HG03139 (cell line): ENCODE measurements at regions not wholly inside any gene's neighbourhood (a gene's known extent, or its start where the extent isn't known, plus 50 kb on each side); places are given as distances from the start of the nearest gene placed in this dataset.

ENCODE experiments used
- ATAC-seq: cut with Tn5 transposase; IDR thresholded peaks from one replicate; pipeline ENCODE4 v1.9.1; 2021; ENCODE audit not compliant: unreplicated experiment

GRCh38 chr6:153668758-153669157 is 370.3 kb upstream of the OPRM1 start:
- ATAC-seq: no peak

DNA sequence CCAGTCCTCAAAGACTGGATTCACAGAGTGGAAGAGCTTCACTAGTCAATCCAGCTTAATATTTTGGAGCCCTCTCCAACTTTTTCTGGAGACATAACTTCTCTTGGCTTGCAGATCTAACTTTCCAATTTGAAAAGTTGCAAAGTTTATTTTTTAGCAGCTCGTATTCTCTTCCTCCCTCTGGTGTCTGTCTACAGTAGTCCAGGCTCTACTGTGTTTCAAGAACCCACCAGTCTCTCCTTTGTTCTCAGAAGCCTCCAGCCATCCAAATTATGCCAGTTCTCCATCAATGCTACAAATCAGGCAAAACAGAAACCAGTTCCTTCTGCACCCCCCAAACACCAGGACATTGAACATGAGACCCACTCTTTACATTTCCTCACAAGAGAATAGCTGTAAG is 376.1 kb upstream of the OPRM1 start:
- no peak for ATAC-seq

GRCh38 chr6:153645326-153645725 is 393.7 kb upstream of the OPRM1 start:
- no peak for ATAC-seq

- no peak for ATAC-seq
Observed at GRCh38 chr6:153644000-153644399, 395.0 kb upstream of the OPRM1 start.

GRCh38 chr6:153634416-153634815 is 404.6 kb upstream of the OPRM1 start:
- no peak for ATAC-seq

DNA sequence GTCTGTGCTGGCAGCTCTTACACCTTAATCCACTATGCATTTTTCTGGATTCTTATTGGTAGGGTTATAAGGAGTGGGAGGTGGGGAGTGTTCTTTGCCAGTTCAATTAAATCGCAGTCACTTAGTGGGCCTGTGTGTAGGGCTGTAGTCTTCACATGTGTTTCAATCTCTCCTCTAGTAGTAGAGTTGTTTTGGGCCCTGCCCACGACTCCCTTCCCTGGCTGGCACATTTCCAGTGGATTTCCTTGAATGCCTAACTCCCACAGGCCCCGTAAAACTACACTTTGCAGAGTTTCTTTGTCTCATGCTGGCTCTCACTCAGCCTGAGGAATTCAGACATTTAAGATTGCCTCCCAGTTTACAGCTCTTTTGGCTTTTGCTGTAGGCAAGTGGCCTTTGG is 414.0 kb upstream of the OPRM1 start:
- ATAC-seq: no peak

DNA sequence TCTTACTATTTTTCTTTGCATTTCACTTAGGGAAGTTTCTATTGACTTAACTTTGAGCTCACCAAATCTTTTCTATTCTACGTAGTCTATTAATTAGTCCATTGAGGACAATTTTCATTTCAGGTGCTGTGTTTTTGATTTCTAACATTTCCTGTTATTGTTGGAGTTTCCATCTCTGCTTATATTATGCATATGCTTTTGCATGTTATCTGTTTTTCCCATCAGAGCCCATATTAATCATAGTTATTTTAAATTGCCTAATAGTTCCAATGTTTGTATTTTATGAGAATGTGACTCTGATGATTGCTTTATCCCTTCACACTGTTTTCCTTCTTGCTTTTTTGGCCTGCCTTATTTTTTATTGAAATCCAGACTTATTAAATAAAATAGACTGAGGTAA is 414.5 kb upstream of the OPRM1 start:
- no peak for ATAC-seq

GRCh38 chr6:153623496-153623895 is 415.5 kb upstream of the OPRM1 start:
- ATAC-seq: no peak

GRCh38 chr6:153621491-153621890 is 417.5 kb upstream of the OPRM1 start:
- ATAC-seq: no peak

DNA sequence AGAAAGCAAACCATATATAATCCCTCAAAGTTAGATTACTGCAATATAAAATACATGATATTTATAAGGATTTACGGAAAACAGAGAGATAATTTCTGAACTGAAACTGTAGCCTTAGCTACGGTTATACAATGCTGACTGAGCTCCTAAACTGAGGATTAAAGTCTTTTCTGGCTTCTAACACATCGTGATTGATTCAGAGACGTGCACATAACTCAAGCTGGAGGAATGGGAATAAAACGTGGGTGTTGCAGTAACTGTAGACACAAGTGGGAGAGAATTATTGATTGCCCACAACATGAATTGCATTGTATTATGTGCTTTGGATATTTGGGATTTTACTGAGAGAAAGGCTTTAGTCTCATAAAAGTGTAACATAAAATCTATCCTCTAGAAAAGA is 418.0 kb upstream of the OPRM1 start:
- no peak for ATAC-seq

DNA sequence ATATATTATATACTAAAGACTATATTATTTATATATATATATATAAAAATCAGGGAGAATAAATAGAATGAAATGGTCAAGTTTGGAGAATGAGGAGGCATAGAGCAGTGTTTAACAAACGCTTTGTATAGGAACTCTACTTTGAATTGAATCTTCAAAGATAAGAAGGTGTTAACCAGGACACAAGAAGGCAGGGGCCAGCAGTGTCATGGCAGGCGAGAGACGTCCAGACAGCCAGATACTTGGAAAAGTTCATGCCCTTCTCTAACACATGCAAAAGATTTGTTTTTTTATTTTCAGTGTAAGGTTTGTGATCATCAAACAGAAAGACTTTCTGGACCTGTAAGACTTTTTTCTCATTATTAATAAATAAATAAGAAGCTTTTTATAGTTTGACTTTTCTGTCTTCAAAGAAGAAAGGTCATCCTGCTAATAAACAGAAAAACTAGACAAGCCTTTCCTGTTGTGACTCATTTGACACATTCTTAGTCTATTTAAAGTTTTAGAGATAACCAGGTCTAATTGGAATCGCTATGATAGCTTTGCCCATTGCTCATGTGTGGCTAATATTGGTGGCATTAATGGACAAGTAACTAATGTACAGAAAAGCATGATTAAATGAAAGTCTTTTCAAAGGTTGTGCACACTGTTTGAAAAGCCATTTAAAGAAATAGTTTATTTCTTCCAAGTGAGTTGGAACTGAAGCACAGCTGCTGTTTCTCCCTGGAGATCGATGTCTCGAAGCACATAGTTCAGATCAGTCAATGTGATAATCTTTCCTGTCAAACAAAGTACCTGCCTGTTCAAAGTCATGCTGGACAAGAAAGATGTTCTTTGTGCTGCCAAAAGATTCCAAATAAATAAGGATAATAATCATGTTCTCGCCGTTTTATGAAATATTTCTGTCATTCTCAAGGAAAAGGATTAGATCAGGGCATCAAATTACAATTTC is 420.4 kb upstream of the OPRM1 start:
- no peak for ATAC-seq

DNA sequence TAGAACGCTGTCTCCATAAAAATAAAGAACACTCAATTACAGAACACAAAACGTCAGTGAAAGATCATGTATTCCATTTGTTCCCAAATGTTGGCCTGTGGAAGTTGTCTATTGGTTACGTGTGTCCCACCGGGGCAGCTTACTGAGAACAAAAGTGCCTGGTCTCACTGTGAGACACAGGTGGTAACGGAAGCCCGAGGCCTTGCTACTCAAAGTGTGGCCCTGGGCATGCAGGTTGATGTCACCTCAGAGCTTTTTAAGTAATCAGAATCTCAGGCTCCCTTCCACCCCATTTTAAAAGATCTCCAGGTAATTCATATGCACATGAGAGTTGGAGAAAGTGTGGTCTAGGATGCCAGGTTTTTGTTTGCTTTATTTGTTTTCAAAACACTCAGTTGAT is 422.5 kb upstream of the OPRM1 start:
- ATAC-seq: no peak

DNA sequence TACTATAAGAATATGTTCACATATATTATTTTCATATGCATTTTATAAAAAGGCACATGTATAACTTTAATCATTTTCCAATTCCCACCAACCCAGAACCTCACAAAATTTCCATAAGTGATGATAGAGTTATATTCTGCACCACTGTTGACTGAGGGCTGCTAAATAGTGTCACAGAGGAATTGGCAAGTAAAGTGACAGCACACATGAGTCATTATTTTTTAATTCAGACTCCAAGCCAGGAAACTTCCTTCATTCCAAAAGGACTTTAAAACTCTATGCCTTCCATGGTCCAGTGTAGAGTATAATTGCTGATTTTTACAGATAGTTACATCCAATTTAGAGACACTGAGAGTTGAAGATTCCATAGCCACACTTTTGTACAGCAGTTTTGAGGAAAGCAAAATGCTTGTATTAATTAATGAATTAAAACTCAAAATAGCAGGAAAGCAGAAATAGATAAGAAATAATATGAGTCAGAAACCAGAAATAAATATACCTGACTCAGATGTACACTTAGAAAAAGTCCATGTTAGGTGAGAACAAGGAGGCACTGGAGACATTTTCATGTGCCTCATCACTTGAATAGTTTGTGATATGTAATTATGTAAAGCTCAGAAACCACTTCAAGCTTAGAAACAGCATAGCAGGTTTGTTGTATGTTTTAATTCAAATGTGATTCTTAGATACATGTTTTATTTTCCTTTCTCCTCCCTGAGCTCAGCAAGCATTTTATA is 425.2 kb upstream of the OPRM1 start:
- ATAC-seq: no peak

DNA sequence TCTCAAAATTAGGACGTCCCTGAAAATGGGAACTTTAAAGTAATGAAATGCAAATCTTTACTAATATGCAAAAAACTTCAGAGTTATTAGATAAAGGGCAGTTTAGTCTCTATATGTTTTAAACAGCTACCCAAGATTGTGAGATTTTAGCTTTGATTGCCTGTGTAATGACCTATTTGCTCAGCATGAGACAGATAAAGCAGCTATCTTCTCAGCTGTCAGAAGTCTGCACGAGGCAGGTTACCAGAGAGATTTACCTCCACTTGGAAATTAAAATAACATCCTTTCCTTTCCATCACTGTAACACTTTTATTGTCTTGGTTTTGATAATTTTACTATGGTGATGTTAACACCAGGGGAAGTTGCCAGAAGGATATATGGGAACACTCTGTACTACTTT is 436.6 kb upstream of the OPRM1 start:
- no peak for ATAC-seq

GRCh38 chr6:153599901-153600300 is 439.1 kb upstream of the OPRM1 start:
- no peak for ATAC-seq

DNA sequence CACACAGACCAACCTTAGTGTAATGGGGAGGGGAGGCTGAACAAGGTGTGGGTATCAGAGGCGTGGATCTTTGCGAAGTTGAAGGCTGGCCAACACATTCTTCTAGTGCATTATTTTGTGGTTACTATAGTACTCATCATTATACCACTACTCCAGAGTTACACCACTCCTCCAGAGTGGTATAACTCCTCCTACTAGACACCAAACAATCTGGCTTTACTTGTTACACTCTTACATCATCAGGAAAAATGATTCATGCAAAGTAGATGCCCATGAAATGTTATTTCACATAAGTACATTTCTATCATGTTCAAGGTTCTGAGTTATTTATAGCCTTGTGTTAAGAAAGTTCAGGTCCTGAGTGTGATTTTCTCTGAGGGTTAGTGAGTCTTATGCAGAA is 443.1 kb upstream of the OPRM1 start:
- no peak for ATAC-seq

- ATAC-seq: no peak
Observed at GRCh38 chr6:153594871-153595270, 444.2 kb upstream of the OPRM1 start.

- ATAC-seq: no peak
Observed at GRCh38 chr6:153591159-153591558, 447.9 kb upstream of the OPRM1 start.

GRCh38 chr6:153590411-153590810 is 448.6 kb upstream of the OPRM1 start:
- ATAC-seq: no peak

DNA sequence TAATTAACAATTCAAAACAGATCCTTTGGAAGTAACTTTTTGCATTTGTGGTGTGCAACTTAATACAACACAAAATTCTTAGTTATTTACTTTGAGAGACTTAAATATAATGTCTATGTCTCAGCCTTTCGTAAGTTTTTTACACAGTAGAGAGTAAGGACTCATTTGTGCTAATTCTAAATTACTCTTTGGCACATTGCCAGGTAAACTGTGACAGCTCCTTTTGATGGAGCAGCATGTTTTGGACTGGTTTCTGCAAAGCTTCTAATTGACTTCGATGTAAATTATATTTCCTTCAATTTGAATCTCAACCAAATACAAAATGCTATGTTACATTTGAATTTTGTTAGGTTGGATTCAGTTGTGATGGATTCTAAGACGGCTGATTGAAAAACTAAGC is 450.7 kb upstream of the OPRM1 start:
- no peak for ATAC-seq

DNA sequence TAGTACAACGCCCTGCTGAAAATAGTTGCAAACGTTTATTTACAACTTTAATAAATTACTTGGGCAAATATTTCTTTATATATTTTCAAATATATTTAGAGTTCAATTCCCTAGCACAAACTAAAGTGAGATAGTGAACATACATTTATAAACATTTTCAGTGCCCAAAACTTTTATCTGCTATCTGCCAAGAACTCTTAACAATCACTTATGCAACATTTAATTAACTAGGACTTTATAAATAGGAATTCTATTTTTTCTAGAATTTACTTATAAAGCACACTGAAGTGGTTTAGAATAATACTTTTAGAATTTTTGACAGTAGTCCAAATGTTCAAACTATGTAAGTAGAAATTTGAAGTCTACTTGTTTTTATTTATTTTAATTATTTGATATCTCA is 452.6 kb upstream of the RGS17 start:
- ATAC-seq: no peak

DNA sequence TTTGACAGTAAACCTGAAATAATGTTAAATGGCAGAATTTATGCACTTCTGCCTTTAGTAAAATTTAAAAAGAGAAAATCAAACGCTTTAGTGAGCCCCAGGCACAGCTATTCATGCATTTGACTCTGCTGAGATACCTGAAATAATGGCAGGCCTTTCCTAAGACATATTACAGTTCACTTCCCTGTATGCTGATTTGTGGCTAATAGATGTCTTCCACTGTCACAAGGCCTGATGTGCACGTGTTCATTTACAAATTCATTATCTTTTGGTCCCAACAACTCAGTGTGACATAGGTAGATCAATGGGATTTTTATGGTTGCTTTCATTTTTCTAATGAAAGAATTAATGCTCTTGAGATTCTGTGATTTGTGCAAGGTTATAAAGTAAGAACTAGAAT is 449.7 kb upstream of the RGS17 start:
- no peak for ATAC-seq
